Testis (tissue), 2 donors: ENCODE measurements at regions not wholly inside any gene's neighbourhood (a gene's known extent, or its start where the extent isn't known, plus 50 kb on each side); places are given as distances from the start of the nearest gene placed in this dataset.

Source experiments
- POLR2A ChIP-seq: fragments of 450-650 bp; IDR thresholded peaks from one replicate; pipeline ENCODE4 v1.6.1; 2017; ENCODE audit warnings: antibody characterized with exemption, mild to moderate bottlenecking, moderate library complexity
- TF ChIP-seq, protein P1 (sequence below), 3 experiments: fragments of 450-650 bp in 2 of 3; fragments of 200-600 bp in 1 of 3; sonication (generic) in 1 of 3; IDR thresholded peaks; one replicate each; pipeline ENCODE4 v1.5.1; 2016 to 2019; ENCODE audit warnings: antibody characterized with exemption in 3 of 3, mild to moderate bottlenecking in 2 of 3, moderate library complexity in 1 of 3

DNA sequence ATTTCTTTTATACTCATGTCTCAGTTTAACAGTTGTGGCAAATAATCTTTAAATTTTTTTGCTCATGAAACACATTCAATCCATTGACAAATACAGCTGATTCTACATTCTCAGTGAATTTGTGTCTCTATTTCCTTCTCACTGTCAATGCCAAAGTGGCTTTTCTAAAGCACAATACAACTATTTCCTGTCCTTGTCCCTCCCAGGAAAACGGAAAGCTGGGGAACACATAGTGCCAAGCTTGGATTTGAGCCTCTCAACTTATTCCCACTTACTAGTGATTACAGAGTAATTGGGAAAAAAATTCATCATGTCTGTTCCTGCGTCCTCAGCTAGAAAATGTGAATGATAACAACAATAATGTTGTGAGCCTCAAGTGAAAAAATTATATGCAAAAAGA is 899.7 kb upstream of the CDH2 start:
- TF ChIP-seq, protein P1, sequence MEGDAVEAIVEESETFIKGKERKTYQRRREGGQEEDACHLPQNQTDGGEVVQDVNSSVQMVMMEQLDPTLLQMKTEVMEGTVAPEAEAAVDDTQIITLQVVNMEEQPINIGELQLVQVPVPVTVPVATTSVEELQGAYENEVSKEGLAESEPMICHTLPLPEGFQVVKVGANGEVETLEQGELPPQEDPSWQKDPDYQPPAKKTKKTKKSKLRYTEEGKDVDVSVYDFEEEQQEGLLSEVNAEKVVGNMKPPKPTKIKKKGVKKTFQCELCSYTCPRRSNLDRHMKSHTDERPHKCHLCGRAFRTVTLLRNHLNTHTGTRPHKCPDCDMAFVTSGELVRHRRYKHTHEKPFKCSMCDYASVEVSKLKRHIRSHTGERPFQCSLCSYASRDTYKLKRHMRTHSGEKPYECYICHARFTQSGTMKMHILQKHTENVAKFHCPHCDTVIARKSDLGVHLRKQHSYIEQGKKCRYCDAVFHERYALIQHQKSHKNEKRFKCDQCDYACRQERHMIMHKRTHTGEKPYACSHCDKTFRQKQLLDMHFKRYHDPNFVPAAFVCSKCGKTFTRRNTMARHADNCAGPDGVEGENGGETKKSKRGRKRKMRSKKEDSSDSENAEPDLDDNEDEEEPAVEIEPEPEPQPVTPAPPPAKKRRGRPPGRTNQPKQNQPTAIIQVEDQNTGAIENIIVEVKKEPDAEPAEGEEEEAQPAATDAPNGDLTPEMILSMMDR (IDR thresholded peaks at IDR 0.05): no peak
- TF ChIP-seq POLR2A: no peak
